DOHH2 (cell line): ENCODE measurements at regions not wholly inside any gene's neighbourhood (a gene's known extent, or its start where the extent isn't known, plus 50 kb on each side); places are given as distances from the start of the nearest gene placed in this dataset.

Experiments used
- EZH2phosphoT487 ChIP-seq: fragments of 200-600 bp; sonication (generic); IDR thresholded peaks from 2 replicates; pipeline ENCODE4 v1.6.1; 2017; ENCODE audit warnings: borderline replicate concordance, mild to moderate bottlenecking, antibody characterized with exemption, low read length, moderate library complexity, mixed read lengths
- TF ChIP-seq, protein P1 (sequence below): fragments of 200-600 bp; sonication (generic); IDR thresholded peaks from one replicate; pipeline ENCODE4 v1.5.1; 2014; ENCODE audit warnings: antibody characterized with exemption, mild to moderate bottlenecking, low read depth, low read length; ENCODE audit not compliant: poor library complexity, severe bottlenecking

DNA sequence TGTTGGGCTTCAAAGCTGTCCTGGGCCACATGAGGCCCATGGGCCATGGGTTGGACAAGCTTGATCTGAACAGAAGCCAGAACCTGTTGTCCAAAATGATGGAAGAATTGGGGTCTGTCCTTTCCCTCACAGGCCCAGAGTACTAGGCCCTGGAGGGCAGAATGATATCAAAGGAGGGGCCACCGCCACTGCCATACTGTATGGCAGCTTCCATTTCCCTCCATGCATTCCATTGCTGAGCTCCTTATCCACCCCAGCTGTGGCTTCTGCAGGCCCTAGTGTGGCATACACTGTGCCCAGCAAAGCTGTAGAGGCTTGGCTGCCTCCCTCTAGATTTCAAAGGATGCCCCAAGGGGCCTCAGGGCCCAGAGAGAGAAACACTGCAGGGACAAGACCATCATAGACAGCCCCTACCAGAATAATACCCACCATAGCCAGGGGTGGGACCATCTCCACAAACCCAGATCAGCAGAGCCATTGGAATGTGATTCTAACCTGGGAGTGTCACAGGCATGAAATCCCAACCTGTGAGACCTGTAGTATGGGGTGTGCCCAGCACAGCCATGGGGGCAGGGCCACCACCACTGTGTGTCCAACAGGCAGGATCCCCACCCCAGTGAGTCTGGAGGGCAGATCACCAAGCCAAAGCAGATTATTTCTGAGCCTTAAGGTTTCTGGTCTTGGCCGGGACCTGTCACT lies 61.4 kb upstream of the BEGAIN start:
- TF ChIP-seq, protein P1, sequence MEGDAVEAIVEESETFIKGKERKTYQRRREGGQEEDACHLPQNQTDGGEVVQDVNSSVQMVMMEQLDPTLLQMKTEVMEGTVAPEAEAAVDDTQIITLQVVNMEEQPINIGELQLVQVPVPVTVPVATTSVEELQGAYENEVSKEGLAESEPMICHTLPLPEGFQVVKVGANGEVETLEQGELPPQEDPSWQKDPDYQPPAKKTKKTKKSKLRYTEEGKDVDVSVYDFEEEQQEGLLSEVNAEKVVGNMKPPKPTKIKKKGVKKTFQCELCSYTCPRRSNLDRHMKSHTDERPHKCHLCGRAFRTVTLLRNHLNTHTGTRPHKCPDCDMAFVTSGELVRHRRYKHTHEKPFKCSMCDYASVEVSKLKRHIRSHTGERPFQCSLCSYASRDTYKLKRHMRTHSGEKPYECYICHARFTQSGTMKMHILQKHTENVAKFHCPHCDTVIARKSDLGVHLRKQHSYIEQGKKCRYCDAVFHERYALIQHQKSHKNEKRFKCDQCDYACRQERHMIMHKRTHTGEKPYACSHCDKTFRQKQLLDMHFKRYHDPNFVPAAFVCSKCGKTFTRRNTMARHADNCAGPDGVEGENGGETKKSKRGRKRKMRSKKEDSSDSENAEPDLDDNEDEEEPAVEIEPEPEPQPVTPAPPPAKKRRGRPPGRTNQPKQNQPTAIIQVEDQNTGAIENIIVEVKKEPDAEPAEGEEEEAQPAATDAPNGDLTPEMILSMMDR: no peak
- TF ChIP-seq EZH2phosphoT487: no peak
